ENCODE measurements at regions not wholly inside any gene's neighbourhood (a gene's known extent, or its start where the extent isn't known, plus 50 kb on each side); places are given as distances from the start of the nearest gene placed in this dataset.

DNA sequence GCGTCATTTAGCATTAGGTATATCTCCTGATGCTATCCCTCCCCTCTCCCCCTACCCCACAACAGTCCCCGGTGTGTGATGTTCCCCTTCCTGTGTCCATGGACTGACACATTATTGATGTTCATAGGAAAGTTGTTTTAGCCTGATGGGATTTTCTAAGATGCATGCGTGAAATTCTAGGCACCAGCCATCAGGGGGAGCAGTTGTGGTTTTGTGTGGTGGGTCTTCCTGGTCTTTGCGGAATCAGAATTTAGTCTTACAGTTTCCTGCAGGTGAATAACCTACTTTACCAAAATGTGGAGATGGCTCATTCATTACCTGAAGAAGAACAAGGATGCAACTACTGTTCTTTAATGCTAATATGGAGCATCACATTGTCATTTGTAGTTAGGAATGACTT is 455.0 kb upstream of the THBS1 start:
- no peak for TF ChIP-seq POLR2A (IDR thresholded peaks at IDR 0.05)
- TF ChIP-seq, protein P1, sequence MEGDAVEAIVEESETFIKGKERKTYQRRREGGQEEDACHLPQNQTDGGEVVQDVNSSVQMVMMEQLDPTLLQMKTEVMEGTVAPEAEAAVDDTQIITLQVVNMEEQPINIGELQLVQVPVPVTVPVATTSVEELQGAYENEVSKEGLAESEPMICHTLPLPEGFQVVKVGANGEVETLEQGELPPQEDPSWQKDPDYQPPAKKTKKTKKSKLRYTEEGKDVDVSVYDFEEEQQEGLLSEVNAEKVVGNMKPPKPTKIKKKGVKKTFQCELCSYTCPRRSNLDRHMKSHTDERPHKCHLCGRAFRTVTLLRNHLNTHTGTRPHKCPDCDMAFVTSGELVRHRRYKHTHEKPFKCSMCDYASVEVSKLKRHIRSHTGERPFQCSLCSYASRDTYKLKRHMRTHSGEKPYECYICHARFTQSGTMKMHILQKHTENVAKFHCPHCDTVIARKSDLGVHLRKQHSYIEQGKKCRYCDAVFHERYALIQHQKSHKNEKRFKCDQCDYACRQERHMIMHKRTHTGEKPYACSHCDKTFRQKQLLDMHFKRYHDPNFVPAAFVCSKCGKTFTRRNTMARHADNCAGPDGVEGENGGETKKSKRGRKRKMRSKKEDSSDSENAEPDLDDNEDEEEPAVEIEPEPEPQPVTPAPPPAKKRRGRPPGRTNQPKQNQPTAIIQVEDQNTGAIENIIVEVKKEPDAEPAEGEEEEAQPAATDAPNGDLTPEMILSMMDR (IDR thresholded peaks at IDR 0.05): peak in 5 of 6 experiments; percentile 23 to 58 (median 43)

All from esophagus squamous epithelium (tissue), 4 donors.